MG63 (cell line): ENCODE measurements at regions not wholly inside any gene's neighbourhood (a gene's known extent, or its start where the extent isn't known, plus 50 kb on each side); places are given as distances from the start of the nearest gene placed in this dataset.
A peak's percentile ranks its signal among the peaks of the same experiment; 100 is the strongest.

Experiments used
- DNase-seq: peaks from one replicate; pipeline ENCODE4 v3.0.0-alpha.2; 2020
- H3K27me3 ChIP-seq: fragments of 250-450 bp; sonication (Bioruptor Pico); 2 replicates; pipeline ENCODE4 v1.5.1; 2020; ENCODE audit warnings: mild to moderate bottlenecking, moderate library complexity
- H3K36me3 ChIP-seq: fragments of 250-450 bp; sonication (Bioruptor Pico); 2 replicates; pipeline ENCODE4 v1.5.1; 2020; ENCODE audit warnings: mild to moderate bottlenecking, moderate library complexity
- H3K4me3 ChIP-seq: fragments of 250-450 bp; sonication (Bioruptor Pico); 2 replicates; pipeline ENCODE4 v1.5.1; 2020; ENCODE audit warnings: mild to moderate bottlenecking, moderate library complexity
- H3K9me3 ChIP-seq: fragments of 250-450 bp; sonication (Bioruptor Pico); 2 replicates; pipeline ENCODE4 v1.5.1; 2020; ENCODE audit warnings: mild to moderate bottlenecking, moderate library complexity

- no peak for DNase-seq
- Histone ChIP-seq H3K27me3 (no peaks in the 10 kb centered on the region), H3K36me3 (no peaks in the 10 kb centered on the region), H3K4me3 (no peak overlapping the region), H3K9me3 (no peaks in the 10 kb centered on the region)
Measured at GRCh38 chr18:23365602-23366001, 87.5 kb upstream of the RIOK3 start.

- no peaks in the 10 kb centered on the region for H3K36me3 ChIP-seq
- no peak for DNase-seq
- no peaks in the 10 kb centered on the region for H3K9me3 ChIP-seq
- no peak overlapping the region for H3K4me3 ChIP-seq
- H3K27me3 ChIP-seq: no peaks in the 10 kb centered on the region
Measured at GRCh38 chr18:23369266-23369665, 83.8 kb upstream of the RIOK3 start.

DNA sequence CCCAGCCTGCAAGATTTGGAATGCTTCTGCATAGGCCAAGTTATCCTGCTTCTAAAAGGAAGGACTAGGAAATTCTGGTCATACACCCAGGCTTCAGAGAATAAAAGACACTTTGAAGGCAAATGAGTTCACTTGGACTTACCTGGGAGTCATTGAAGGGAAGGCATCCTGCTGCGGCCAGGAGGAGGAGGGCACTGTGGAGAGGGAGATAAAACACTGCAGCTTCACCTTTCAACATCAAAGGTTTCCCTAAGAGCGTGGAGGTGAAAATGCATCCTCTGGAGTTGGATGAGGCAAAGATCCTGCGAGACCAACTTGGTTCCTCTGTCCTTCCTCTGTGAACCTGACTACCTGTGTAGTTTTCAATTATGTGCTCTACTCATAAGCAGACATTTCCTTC lies 79.5 kb upstream of the RIOK3 start:
- no peak for DNase-seq
- no peaks in the 10 kb centered on the region for H3K36me3 ChIP-seq
- no peak overlapping the region for H3K4me3 ChIP-seq
- no peaks in the 10 kb centered on the region for H3K27me3 ChIP-seq
- no peaks in the 10 kb centered on the region for H3K9me3 ChIP-seq

DNA sequence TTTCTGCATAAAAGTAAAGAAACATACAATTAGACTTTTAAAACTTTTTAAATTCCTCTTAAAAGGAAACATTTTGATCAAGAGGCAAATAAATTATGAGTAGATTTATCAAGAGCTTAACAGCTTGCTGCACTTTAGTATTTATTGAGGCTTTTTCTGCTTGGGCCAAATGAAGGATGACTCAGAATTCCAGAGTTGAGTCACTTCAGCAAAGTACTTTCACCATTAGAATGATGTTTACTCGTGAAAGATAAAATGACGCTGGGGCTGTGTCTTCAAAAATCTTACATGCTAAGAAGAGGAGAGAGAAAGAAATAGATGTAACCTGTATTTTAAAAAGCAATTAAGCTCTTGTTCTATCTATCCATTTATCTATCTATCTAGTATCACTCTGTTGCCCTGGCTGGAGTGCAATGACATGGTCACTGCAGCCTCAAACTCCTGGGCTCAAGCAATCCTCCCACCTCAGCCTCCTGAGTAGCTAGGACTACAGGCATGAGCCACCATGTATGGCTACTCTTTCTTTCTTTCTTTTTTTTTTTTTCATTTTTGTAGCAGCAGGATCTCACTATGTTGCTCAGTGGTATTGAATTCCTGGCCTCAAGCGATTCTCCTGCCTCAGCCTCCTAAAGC lies 75.3 kb upstream of the RIOK3 start:
- Histone ChIP-seq H3K4me3 (no peak overlapping the region), H3K36me3 (no peaks in the 10 kb centered on the region), H3K9me3 (no peaks in the 10 kb centered on the region), H3K27me3 (no peaks in the 10 kb centered on the region)
- peak; percentile 17 for DNase-seq

- no peak overlapping the region for H3K4me3 ChIP-seq
- no peaks in the 10 kb centered on the region for H3K9me3 ChIP-seq
- no peaks in the 10 kb centered on the region for H3K36me3 ChIP-seq
- no peak for DNase-seq
- H3K27me3 ChIP-seq: no peaks in the 10 kb centered on the region
Measured at GRCh38 chr18:23378302-23378686, 74.8 kb upstream of the RIOK3 start.

DNA sequence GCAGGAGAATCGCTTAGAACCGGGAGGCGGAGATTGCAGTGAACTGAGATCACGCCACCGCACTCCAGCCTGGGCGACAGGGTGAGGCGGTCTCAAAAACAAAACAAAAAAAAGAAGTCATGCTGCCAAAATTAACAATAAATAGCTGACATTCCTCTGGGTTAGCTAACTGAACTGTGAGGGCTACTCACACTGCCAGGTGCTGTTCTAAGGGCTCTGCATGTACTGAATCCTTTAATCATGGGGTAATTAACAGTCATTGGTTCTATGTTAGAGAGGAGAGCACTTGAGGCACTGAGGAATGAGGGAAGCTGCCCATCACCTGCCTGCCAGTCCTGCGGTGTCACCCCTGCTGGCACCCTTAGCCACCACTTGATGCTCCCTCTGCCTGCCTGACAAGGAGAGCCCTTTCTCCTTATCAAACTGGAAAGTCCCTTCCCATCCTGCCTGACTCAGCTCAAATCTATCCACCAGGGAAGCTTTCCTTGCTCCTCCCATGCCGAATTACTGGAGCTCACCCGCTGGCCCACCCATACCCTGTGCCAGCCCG lies 73.0 kb upstream of the RIOK3 start:
- H3K4me3 ChIP-seq: no peak overlapping the region
- peak; percentile 17 for DNase-seq

DNA sequence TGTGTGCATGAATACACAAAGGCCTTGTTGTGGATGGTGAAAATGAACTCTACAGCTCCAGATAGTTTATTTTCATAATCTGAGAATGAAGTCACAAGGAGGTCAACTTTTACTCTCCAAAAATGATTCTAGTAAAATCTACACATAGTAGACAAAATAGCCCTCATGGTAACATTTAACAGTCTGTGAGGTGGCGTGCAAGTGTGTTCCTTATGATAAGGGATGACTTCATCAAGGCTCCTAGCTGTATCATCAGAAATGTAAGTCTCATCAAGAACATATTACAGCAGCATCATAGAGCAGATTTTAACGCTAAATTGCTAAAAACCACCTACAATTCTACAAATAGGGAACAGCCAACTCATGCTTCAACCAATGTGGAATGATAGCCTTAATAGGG lies 72.3 kb upstream of the RIOK3 start:
- no peak for DNase-seq
- H3K36me3 ChIP-seq: no peaks in the 10 kb centered on the region
- no peaks in the 10 kb centered on the region for H3K9me3 ChIP-seq
- H3K4me3 ChIP-seq: no peak overlapping the region
- H3K27me3 ChIP-seq: no peaks in the 10 kb centered on the region

More for the DNA sequence above, 73.0 kb upstream of the RIOK3 start:
- H3K36me3 ChIP-seq: no peaks in the 10 kb centered on the region
- no peaks in the 10 kb centered on the region for H3K27me3 ChIP-seq
- no peaks in the 10 kb centered on the region for H3K9me3 ChIP-seq

DNA sequence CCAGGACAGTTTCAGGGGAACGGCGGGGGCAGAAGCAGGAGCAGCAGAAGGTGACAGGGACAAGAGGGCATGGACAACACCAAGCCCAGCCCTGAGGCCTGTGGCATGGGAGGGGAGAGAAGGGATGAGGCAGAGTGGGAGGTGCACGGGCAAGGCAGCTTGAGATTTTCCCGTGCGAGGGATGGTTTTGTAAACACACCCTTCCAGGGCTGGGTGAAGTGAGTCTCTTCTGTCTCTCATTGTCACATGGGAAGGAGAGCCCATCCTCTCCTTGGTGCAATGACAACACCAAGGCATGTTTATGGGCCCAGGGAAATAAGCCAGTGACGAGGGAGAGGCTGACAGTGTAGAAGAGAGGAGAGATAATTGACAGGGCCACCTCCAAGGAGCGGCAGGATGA lies 69.6 kb upstream of the RIOK3 start:
- Histone ChIP-seq H3K9me3 (no peaks in the 10 kb centered on the region), H3K36me3 (no peaks in the 10 kb centered on the region), H3K27me3 (no peaks in the 10 kb centered on the region), H3K4me3 (no peak overlapping the region)
- DNase-seq: no peak

- no peak for DNase-seq
- H3K36me3 ChIP-seq: no peaks in the 10 kb centered on the region
- H3K4me3 ChIP-seq: no peak overlapping the region
- H3K9me3 ChIP-seq: no peaks in the 10 kb centered on the region
- H3K27me3 ChIP-seq: no peaks in the 10 kb centered on the region
Measured at GRCh38 chr18:23384778-23385736, 68.0 kb upstream of the RIOK3 start.

- Histone ChIP-seq H3K9me3 (no peaks in the 10 kb centered on the region), H3K27me3 (no peaks in the 10 kb centered on the region), H3K4me3 (no peak overlapping the region), H3K36me3 (no peaks in the 10 kb centered on the region)
- no peak for DNase-seq
Measured at GRCh38 chr18:23386317-23386716, 66.8 kb upstream of the RIOK3 start.

- Histone ChIP-seq H3K4me3 (no peak overlapping the region), H3K36me3 (no peaks in the 10 kb centered on the region), H3K9me3 (no peaks in the 10 kb centered on the region), H3K27me3 (no peaks in the 10 kb centered on the region)
- no peak for DNase-seq
Measured at GRCh38 chr18:23387265-23387664, 65.8 kb upstream of the RIOK3 start.

- Histone ChIP-seq H3K4me3 (no peak overlapping the region), H3K27me3 (no peaks in the 10 kb centered on the region), H3K36me3 (no peaks in the 10 kb centered on the region), H3K9me3 (no peaks in the 10 kb centered on the region)
- DNase-seq: no peak
Measured at GRCh38 chr18:23388357-23388756, 64.7 kb upstream of the RIOK3 start.

- no peaks in the 10 kb centered on the region for H3K36me3 ChIP-seq
- H3K27me3 ChIP-seq: no peaks in the 10 kb centered on the region
- H3K4me3 ChIP-seq: no peak overlapping the region
- H3K9me3 ChIP-seq: no peaks in the 10 kb centered on the region
- DNase-seq: no peak
Measured at GRCh38 chr18:23391156-23391555, 61.9 kb upstream of the RIOK3 start.

GRCh38 chr18:23397907-23398306 lies 55.2 kb upstream of the RIOK3 start:
- no peak overlapping the region for H3K4me3 ChIP-seq
- no peak for DNase-seq
- no peaks in the 10 kb centered on the region for H3K36me3 ChIP-seq
- no peaks in the 10 kb centered on the region for H3K27me3 ChIP-seq
- no peaks in the 10 kb centered on the region for H3K9me3 ChIP-seq

- Histone ChIP-seq H3K4me3 (no peak overlapping the region), H3K9me3 (no peaks in the 10 kb centered on the region), H3K27me3 (no peaks in the 10 kb centered on the region), H3K36me3 (no peaks in the 10 kb centered on the region)
- no peak for DNase-seq
Measured at GRCh38 chr18:23398401-23398800, 54.7 kb upstream of the RIOK3 start.

DNA sequence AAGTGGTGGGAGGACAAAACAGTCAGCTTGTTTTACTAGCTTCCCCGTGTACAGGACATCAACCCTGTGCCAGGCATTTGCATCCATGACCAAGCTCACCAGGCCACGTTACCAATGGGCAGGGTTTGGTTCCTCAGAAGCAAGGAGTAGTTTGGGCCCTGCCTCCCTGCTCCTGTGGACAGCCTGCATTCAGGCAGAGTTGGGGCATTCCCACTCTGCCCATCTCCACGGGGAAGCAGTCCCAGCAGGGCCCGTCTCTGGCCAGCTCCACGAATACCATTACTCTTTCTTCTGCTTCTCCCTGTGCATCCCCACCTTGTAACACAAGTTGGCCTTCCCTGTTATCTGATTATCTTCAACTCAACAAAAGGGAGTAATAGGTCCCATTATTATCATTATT lies 54.0 kb upstream of the RIOK3 start:
- Histone ChIP-seq H3K27me3 (no peaks in the 10 kb centered on the region), H3K36me3 (no peaks in the 10 kb centered on the region), H3K9me3 (no peaks in the 10 kb centered on the region), H3K4me3 (no peak overlapping the region)
- no peak for DNase-seq

- H3K9me3 ChIP-seq: no peaks in the 10 kb centered on the region; the same call in 1 of the 2 replicates
- H3K36me3 ChIP-seq: no peaks in the 10 kb centered on the region
- no peaks in the 10 kb centered on the region for H3K27me3 ChIP-seq
- H3K4me3 ChIP-seq: no peak overlapping the region
- DNase-seq: no peak
Measured at GRCh38 chr18:23400918-23401317, 52.2 kb upstream of the RIOK3 start.
